Neural progenitor cell (in vitro differentiated cells): ENCODE measurements at regions not wholly inside any gene's neighbourhood (a gene's known extent, or its start where the extent isn't known, plus 50 kb on each side); places are given as distances from the start of the nearest gene placed in this dataset.

Experiments used
- EZH2 ChIP-seq: fragments of 200-600 bp; sonication (generic); IDR thresholded peaks from 2 replicates; pipeline ENCODE4 v1.6.1; 2017; ENCODE audit warnings: antibody characterized with exemption, mild to moderate bottlenecking, moderate library complexity
- EZH2phosphoT487 ChIP-seq: fragments of 200-600 bp; sonication (generic); IDR thresholded peaks from 2 replicates; pipeline ENCODE4 v1.6.1; 2017; ENCODE audit warnings: antibody characterized with exemption
- TF ChIP-seq, protein P1 (sequence below): fragments of 200-600 bp; sonication (generic); IDR thresholded peaks from 2 replicates; pipeline ENCODE4 v1.5.1; 2017; ENCODE audit warnings: antibody characterized with exemption, mild to moderate bottlenecking

DNA sequence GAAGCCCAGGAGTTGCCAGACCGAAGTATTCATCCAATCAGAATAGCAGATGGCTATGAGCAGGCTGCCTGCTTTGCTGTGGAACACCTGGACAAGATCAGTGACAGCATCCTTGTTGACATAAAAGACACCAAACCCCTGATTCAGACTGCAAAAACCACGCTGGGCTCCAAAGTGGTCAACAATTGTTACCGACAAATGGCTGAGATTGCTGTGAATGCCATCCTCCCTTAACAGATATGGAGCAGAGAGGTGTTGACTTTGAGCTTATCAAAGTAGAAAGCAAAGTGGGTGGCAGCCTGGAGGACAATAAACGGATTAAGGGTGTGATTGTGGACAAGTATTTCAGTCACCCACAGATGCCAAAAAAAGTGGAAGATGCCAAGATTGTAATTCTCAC is 250.3 kb upstream of the OBI1 start:
- TF ChIP-seq, protein P1, sequence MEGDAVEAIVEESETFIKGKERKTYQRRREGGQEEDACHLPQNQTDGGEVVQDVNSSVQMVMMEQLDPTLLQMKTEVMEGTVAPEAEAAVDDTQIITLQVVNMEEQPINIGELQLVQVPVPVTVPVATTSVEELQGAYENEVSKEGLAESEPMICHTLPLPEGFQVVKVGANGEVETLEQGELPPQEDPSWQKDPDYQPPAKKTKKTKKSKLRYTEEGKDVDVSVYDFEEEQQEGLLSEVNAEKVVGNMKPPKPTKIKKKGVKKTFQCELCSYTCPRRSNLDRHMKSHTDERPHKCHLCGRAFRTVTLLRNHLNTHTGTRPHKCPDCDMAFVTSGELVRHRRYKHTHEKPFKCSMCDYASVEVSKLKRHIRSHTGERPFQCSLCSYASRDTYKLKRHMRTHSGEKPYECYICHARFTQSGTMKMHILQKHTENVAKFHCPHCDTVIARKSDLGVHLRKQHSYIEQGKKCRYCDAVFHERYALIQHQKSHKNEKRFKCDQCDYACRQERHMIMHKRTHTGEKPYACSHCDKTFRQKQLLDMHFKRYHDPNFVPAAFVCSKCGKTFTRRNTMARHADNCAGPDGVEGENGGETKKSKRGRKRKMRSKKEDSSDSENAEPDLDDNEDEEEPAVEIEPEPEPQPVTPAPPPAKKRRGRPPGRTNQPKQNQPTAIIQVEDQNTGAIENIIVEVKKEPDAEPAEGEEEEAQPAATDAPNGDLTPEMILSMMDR: no peak
- TF ChIP-seq EZH2phosphoT487: no peak
- no peak for TF ChIP-seq EZH2
